Peyer's patch (tissue), 4 donors: ENCODE measurements at regions not wholly inside any gene's neighbourhood (a gene's known extent, or its start where the extent isn't known, plus 50 kb on each side); places are given as distances from the start of the nearest gene placed in this dataset.
"Not testable (repeated sequence)": the region's sequence is repeated elsewhere in the genome, so short reads cannot be mapped to it uniquely, and the experiment has no call there.

Experiments used
- CTCF ChIP-seq, 6 experiments: fragments of 450-650 bp in 4 of 6; fragments of 200-600 bp in 2 of 6; sonication (generic) in 1 of 6; IDR thresholded peaks; one replicate each; pipeline ENCODE4 v1.5.1; 2017 to 2019; ENCODE audit warnings: antibody characterized with exemption in 6 of 6, mild to moderate bottlenecking in 3 of 6, moderate library complexity in 1 of 6
- POLR2A ChIP-seq, 2 donors: fragments of 450-650 bp; IDR thresholded peaks; one replicate each; pipeline ENCODE4 v1.5.1; 2017; ENCODE audit warnings: antibody characterized with exemption in 2 of 2, mild to moderate bottlenecking in 2 of 2, moderate library complexity in 2 of 2

GRCh38 chr10:107950411-107951062 is 786.0 kb upstream of the SORCS1 start:
- TF ChIP-seq CTCF, POLR2A (IDR thresholded peaks at IDR 0.05): not testable (repeated sequence)
